ENCODE measurements at regions not wholly inside any gene's neighbourhood (a gene's known extent, or its start where the extent isn't known, plus 50 kb on each side); places are given as distances from the start of the nearest gene placed in this dataset.

DNA sequence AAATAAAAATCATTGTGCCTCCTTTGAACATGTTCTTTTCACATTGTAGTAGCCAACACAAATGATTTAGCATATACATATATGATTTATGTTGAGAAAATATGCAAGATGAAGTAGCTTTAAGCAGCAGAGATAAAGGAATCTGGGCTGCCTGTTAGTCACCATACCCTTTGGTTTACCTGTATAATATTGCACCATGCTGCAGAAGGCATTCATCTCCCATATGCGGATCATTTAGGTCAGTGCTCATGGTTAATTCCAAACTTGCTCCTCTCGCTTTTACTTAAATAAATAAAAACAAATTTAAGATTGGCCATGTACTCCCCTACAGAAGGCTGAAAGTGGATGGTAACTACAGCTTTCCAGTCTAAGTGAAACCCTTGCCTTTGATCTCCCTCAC is 86.7 kb upstream of the TBL1XR1 start (continued):
- TF ChIP-seq, protein P1, sequence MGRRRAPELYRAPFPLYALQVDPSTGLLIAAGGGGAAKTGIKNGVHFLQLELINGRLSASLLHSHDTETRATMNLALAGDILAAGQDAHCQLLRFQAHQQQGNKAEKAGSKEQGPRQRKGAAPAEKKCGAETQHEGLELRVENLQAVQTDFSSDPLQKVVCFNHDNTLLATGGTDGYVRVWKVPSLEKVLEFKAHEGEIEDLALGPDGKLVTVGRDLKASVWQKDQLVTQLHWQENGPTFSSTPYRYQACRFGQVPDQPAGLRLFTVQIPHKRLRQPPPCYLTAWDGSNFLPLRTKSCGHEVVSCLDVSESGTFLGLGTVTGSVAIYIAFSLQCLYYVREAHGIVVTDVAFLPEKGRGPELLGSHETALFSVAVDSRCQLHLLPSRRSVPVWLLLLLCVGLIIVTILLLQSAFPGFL (CRISPR knock-in tag; IDR thresholded peaks at IDR 0.05; ENCODE audit: borderline replicate concordance) = no peak
- TF ChIP-seq HMGA2 (CRISPR knock-in tag; IDR thresholded peaks at IDR 0.05) (no peak), JUN (CRISPR knock-in tag; IDR thresholded peaks at IDR 0.05) (no peak), ZSCAN18 (CRISPR knock-in tag; IDR thresholded peaks at IDR 0.05) (no peak), STAT6 (CRISPR knock-in tag; conservative IDR thresholded peaks at IDR 0.05; ENCODE audit: low read depth) (no peak)
- TF ChIP-seq, protein P2, sequence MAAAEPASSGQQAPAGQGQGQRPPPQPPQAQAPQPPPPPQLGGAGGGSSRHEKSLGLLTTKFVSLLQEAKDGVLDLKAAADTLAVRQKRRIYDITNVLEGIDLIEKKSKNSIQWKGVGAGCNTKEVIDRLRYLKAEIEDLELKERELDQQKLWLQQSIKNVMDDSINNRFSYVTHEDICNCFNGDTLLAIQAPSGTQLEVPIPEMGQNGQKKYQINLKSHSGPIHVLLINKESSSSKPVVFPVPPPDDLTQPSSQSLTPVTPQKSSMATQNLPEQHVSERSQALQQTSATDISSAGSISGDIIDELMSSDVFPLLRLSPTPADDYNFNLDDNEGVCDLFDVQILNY (CRISPR knock-in tag; IDR thresholded peaks at IDR 0.05) = no peak

GRCh38 chr3:177284383-177284881 is 87.2 kb upstream of the TBL1XR1 start:
- POLR2A ChIA-PET = no interaction called here
- Mint-ChIP-seq H3K4me1 (peaks cover 54% of the 10 kb centered on the region), H3K27me3 (ENCODE audit: low read depth) (no peaks in the 10 kb centered on the region; the same call in 1 of the 2 replicates), H3K27ac (0 out of 2 replicates have a peak overlapping the region, but pooled peaks have one; percentile 35), H3K9me3 (no peaks in the 10 kb centered on the region), H3K36me3 (no peaks in the 10 kb centered on the region), H3K4me3 (no peak overlapping the region)
- CTCF ChIA-PET = no interaction called here
- DNase-seq (ENCODE audit: low spot score) (peak; percentile 67), ATAC-seq (peak; percentile 91)
- TF ChIP-seq USF2 (CRISPR knock-in tag; IDR thresholded peaks at IDR 0.05) = peak; percentile 82
- TF ChIP-seq, protein P3, sequence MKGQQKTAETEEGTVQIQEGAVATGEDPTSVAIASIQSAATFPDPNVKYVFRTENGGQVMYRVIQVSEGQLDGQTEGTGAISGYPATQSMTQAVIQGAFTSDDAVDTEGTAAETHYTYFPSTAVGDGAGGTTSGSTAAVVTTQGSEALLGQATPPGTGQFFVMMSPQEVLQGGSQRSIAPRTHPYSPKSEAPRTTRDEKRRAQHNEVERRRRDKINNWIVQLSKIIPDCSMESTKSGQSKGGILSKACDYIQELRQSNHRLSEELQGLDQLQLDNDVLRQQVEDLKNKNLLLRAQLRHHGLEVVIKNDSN (CRISPR knock-in tag; IDR thresholded peaks at IDR 0.05) = 0 out of 2 replicates have a peak, but pooled peaks have one; percentile 47
- TF ChIP-seq ZSCAN18 (CRISPR knock-in tag; IDR thresholded peaks at IDR 0.05) = no peak
- TF ChIP-seq CBFB (CRISPR knock-in tag; IDR thresholded peaks at IDR 0.05; ENCODE audit: low read depth) = no peak
- TF ChIP-seq, protein P2 (CRISPR knock-in tag; IDR thresholded peaks at IDR 0.05) = no peak
- peak; percentile 59; the same call in 1 of the 2 replicates for TF ChIP-seq SP1 (CRISPR knock-in tag; conservative IDR thresholded peaks at IDR 0.05)
- TF ChIP-seq FOXK1 (CRISPR knock-in tag; IDR thresholded peaks at IDR 0.05) = peak; percentile 41; the same call in 1 of the 2 replicates
- peak; percentile 48; the same call in 1 of the 2 replicates for TF ChIP-seq FOXP4 (CRISPR knock-in tag; IDR thresholded peaks at IDR 0.05)
- peak; percentile 76 for TF ChIP-seq ZNF423 (CRISPR knock-in tag; IDR thresholded peaks at IDR 0.05)
- peak; percentile 56; the same call in 1 of the 2 replicates for TF ChIP-seq ETV6 (CRISPR knock-in tag; IDR thresholded peaks at IDR 0.05)
